ENCODE measurements at regions not wholly inside any gene's neighbourhood (a gene's known extent, or its start where the extent isn't known, plus 50 kb on each side); places are given as distances from the start of the nearest gene placed in this dataset.
"Not testable (repeated sequence)": the region's sequence is repeated elsewhere in the genome, so short reads cannot be mapped to it uniquely, and the experiment has no call there.

DNA sequence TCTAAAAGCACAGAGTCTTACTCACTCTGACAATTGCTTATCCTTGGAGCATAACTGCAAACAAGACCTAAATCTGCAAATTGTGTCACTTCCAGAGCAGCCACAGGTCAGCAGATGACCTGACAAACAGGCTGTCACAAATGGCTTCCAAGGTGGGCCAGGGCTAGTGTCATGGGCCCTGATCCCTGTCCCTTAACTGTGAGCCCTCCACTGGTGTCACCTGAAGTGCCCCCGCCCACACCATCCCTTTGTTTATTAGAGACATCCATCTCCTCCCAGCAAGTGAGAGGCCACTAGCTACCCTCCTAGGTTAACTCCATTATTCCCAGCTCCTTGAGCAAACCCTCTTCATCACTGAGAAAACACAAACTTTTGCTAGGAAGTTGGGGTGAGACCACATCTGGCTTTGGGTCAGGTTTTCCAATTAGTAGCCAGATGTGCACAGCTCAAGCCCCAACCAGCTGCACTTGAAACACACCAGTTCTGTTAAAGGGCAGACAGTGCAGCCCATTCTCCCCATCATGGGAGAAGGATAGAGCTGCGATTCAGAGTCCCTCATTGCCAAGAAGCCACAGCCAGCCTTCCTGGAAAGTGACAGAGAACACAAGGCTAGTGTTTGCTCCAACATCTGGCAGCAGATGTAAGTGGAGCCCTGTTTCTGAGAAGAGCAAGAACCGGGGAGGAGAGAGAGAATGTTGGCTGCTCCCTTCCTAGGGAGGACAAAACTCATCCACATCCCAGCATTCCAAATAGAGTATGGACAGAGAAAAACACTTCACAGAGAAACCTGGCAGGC is 75.7 kb upstream of the NANOS1 start:
- DNase-seq, result no peak

GRCh38 chr10:118955531-118955930 is 74.0 kb upstream of the NANOS1 start:
- no peak for DNase-seq

DNA sequence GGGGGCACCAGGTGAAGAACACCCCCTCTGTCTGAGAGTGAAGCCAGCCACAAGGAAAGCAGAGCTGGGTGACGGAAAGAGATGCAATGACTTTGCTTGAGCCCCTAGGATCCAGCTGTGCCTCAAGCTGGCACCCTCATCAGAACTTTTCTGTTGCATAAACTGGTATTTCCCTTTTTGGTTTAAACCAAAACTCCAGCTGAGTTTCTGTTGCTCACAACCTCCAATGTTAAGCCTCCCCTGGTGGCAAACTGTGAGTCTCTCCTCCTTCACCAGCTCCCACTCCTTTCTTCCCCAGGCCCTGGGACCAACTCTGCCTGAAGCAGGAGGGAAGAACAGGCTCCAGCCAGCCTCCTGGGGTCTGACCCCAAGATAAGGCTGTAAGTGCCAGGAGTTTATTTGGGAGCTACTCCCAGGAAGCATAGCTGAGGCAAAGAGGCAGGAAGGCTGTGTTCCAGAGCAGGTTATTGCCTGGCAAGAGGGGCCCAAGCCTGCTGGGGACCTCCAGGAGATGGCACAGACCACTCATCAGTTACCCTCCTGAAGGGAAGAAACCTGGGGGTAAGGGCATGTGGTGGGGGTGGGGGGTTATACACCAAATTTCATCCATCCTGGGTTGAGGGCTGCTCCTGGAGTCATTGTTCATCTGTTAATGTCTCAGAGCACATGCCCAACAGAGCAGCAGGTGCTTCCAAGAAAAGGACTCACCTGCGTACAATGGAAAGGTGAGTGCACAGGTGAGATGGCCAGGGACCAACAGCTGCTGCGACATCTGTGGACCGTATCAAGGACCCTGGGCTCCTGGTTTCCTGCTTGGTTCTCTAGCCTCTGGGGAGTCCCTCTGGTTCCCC is 73.3 kb upstream of the NANOS1 start:
- no peak for DNase-seq

GRCh38 chr10:118956802-118957442 is 72.6 kb upstream of the NANOS1 start:
- no peak for DNase-seq

GRCh38 chr10:118957443-118957825 is 72.1 kb upstream of the NANOS1 start:
- no peak for DNase-seq

DNA sequence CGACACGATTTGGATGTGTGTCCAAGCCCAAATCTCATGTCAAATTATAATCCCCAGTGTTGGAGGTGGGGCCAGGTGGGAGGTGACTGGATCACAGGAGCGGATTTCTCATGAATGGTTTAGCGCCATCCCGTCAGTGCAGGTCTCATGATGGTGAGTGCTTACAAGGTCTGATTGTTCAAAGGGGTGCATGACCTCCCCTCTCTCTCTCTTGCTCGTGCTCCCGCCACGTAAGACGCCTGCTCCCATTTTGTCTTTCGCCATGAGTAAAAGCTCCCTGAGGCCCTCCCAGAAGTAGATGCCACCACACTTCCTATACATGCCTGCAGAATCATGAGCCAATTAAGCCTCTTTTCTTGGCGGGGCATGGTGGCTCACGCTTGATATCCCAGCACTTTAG is 71.5 kb upstream of the NANOS1 start:
- DNase-seq, result no peak

DNA sequence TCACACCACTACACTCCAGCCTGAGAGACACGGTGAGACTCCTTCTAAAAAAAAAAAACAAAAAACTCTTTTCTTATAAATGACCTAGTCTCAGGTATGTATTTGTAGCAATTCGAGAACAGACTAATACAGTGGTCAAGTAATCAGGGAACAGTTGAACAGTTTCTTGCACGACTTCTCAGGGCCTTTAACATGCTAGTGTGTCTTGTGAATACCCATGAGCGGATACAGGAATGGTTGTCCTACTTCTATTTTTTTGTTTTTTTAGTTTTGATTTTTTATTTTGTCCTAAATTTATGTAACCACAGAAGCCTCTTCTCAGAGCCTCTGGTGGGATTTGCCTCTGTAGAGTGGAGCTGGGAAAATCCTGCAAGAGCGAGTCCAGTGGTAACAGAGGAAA is 71.0 kb upstream of the NANOS1 start:
- DNase-seq, result no peak

DNA sequence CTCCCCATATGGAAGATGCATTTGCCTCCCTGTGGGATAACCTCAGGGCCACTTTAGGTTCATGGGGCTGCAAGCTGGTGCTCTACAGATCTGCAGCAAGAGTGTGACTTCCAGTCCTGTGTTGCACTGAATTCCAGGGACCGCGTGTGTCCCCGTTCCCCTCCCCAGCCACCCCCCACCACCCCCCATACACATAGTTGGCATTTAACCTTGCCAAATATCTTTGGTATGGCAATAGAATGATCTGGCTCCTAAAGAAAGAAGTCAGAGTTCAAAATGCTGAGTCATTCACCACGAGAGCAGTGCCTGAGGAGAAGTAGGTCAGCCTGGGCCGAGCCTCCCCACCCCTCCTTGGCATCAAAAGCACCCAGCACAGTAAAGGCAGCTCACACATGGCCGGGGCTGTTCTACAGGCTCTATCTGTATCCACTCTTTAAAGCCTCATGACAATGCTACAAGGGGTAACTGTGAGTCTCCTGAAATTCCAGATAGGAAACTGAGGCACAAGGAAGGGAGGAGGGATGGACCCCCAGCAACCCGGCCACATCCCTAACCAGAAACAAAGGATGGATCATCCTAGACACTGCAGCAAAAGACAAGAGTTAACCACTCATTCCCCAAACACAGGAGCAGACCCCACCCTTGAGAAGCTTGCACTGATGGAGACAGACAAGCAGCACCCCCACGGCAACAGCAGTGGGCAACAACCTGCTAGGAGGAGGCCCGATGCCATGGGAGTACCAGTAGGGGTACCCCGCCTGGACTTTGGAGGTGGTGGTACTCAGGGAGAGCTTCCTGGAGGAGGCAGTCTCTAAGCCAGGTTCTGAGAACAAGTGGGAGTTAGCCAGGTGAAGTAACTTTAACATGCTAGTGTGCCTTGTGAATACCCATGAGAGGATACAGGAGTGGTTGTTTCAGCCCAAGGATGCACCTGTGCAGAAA is 70.3 kb upstream of the NANOS1 start:
- peak in 1 of 5 donors; percentile 43 for DNase-seq

- no peak for DNase-seq
Measured at GRCh38 chr10:118960157-118961090, 69.1 kb upstream of the NANOS1 start.

DNA sequence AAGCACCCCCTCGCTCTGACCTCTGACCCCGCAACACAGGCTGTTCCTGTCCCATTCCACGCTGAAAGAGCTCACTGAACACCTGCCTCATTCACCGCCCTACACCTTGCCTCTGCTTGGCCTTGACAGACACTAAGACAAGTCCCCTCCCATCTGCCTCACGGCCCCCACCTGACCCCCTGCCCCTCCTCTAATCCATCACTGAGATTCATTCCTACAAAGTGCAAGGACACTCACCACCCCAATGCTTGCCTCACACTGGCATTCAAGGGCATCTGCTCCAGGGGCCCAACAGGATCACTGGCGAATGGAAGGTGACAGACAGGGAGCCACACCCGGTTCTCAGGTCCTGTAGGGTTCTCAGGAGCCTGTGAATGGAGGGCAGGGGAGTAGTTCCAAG is 68.1 kb upstream of the NANOS1 start:
- no peak for DNase-seq

DNA sequence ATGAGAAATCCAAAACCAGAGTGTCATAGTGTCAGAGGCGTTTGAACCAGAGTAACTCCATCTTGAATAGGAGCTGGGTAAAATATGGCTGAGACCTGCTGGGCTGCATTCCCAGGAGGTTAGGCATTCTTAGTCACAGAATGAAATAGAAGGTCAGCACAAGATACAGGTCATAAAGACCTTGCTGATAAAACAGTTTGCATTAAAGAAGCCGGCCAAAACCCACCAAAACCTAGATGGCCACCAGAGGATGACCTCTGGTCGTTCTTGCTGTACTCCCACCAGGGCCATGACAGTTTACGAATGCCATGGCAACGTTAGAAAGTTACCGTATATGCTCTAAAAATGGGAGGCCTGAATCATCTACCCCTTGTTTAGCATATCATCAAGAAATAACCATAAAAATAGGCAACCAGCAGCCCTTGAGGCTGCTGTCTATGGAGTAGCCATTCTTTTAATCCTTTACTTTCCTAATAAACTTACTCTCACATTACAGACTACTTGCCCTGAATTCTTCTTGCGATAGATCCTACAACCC is 67.1 kb upstream of the NANOS1 start:
- DNase-seq, result not testable (repeated sequence)

GRCh38 chr10:118963341-118963740 is 66.2 kb upstream of the NANOS1 start:
- no peak for DNase-seq

DNA sequence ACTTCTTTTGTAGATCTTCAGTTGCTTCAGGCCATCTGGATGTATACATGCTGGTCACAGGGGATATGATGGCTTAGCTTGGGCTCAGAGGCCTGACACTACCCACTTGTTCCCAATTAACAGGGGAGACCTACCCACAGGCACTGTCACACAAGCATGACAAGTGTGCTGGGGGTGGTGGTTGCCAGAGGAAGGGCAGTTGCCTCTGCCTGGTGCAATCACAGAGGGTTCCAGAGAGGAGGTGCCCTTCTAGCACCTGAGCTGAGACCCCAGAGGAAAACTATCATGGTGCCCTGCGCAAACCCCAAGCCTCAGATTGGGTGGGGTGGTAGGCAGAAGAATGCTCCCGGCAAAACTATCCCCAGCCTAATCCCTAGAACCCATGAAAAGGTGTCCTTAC is 65.6 kb upstream of the NANOS1 start:
- DNase-seq, result no peak

GRCh38 chr10:118964476-118964875 is 65.0 kb upstream of the NANOS1 start:
- DNase-seq, result not testable (repeated sequence)

DNA sequence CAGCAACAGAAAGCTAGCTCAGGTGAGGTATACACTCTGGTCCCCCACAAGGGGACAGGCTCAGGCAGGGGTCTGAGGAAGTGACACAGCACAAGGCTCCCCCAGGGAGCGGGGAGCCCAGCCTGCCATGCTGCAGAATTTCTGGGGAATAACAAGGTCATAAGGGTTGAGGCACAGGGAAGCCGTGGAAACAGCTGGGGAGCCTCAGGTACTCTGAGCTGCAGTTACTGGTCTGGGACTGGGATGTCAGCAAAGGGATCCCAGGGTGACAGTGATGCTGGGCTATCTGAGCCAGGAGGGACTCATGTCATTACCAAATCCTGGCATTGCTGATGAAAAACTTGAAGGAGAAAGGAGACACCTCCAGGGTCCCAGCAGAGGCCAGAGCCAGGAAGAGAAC is 64.4 kb upstream of the NANOS1 start:
- DNase-seq, result no peak

- no peak for DNase-seq
Measured at GRCh38 chr10:118965645-118966044, 63.9 kb upstream of the NANOS1 start.

GRCh38 chr10:118966076-118966849 is 63.3 kb upstream of the NANOS1 start:
- DNase-seq, result no peak

- no peak for DNase-seq
Measured at GRCh38 chr10:118966850-118967125, 62.7 kb upstream of the NANOS1 start.

GRCh38 chr10:118967160-118967559 is 62.4 kb upstream of the NANOS1 start:
- no peak for DNase-seq

DNA sequence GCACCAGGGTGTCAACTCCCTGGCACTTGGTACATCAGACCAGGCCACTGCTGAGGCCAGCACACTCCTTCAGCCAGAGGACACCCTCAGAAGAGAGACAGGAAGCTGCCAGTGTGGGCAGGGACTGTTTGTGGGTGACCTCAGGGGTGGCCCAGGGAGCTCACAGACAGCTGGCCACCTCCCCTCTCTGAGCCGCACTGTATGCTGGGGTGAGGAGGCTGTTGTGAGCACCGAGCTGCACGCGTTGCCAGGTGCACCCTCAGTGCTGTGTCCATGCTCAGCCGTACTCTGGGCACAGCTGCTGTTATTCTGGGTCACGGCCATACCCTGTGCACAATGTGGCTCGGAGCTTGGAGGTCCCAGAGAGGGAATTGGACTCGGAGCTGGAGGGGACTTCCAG is 61.5 kb upstream of the NANOS1 start:
- DNase-seq, result no peak
